ENCODE measurements at regions not wholly inside any gene's neighbourhood (a gene's known extent, or its start where the extent isn't known, plus 50 kb on each side); places are given as distances from the start of the nearest gene placed in this dataset.

DNA sequence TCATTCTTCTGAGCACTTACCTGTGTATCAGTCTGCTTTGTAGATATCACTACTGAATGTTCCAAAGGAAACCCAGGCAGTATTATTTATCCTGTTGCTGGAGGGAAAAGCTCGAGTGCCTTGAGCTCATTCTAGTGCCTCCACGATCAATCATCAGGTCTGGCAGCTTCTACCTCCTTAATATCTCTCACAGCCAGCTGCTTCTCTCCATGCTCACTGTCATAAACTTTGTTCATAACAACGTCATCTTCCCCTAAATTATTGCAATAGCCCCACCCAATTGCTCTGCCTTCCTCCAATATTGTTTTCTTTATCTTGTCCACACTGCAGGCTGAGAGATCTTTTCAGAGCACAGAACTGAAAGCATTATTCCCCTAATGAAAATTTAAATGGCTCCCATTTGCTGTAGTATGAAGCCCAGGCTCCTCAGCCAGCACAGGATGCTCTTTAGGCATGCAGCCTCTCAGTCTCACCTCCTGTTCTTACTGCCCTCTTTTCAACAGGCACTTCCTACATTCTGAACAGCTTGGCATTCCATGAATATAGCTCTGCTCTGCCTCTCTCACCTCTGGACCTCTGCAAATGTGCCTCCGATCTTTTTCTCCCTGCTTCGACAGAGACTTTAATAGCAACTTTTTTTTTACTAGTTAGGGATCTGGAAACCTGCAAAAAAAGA, 504.2 kb upstream of the IGFBP7 start:
- DNase-seq (ENCODE audit: low spot score) (no peak), ATAC-seq (ENCODE audit: low FRiP score) (no peak)
- TF ChIP-seq, protein P1, sequence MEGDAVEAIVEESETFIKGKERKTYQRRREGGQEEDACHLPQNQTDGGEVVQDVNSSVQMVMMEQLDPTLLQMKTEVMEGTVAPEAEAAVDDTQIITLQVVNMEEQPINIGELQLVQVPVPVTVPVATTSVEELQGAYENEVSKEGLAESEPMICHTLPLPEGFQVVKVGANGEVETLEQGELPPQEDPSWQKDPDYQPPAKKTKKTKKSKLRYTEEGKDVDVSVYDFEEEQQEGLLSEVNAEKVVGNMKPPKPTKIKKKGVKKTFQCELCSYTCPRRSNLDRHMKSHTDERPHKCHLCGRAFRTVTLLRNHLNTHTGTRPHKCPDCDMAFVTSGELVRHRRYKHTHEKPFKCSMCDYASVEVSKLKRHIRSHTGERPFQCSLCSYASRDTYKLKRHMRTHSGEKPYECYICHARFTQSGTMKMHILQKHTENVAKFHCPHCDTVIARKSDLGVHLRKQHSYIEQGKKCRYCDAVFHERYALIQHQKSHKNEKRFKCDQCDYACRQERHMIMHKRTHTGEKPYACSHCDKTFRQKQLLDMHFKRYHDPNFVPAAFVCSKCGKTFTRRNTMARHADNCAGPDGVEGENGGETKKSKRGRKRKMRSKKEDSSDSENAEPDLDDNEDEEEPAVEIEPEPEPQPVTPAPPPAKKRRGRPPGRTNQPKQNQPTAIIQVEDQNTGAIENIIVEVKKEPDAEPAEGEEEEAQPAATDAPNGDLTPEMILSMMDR (IDR thresholded peaks at IDR 0.05): no peak

DNA sequence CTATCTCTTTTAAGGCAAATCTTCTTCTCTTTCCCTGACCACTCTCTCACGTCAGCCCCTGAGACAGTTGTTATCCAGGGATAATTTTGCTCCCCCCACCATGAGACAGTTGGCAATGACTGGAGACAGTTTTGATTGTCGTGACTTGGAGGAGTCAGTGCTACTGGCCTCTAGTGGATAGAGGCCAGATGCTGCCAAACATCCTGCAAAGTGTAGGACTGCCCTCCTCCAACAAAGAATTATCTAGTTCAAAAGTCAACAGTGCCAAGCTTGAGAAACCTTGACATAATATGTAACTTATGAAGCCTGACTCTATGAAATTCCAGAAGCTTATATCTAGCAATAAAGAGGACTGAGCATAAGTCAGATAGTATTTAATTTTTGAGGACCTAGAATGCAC, 502.1 kb upstream of the IGFBP7 start:
- ATAC-seq (ENCODE audit: low FRiP score): no peak
- TF ChIP-seq, protein P1 (IDR thresholded peaks at IDR 0.05): no peak
- DNase-seq (ENCODE audit: low spot score): no peak

DNA sequence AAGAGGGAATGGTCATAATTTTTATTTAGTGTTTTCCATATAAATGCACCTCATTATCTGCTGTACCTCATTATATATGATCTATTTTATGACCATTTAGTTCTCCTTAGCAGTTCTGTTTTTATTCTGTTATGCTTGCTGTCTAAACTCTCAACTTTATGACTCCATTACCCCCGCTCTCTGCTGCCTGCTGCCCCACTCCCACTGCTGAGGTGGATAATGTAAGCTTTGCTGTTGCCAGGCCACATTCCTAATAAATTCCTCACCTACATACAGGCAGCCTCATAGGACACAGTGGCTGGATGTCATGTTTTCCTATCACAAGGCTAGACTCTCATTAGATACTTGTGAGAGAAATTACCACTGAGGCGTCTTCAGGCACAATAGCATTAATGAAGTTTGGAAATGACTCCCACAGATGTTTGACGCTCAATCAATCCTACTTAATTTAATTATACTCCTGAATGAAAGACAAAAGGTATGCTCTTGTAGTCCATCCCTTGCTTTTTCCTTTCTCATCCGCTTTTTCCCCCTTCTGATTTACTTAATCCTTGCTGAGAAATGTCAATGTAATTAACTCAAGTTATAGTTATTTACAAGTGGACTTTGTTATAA, 497.5 kb upstream of the IGFBP7 start:
- ATAC-seq (ENCODE audit: low FRiP score) (no peak), DNase-seq (ENCODE audit: low spot score) (no peak)
- TF ChIP-seq, protein P1 (IDR thresholded peaks at IDR 0.05): no peak

DNA sequence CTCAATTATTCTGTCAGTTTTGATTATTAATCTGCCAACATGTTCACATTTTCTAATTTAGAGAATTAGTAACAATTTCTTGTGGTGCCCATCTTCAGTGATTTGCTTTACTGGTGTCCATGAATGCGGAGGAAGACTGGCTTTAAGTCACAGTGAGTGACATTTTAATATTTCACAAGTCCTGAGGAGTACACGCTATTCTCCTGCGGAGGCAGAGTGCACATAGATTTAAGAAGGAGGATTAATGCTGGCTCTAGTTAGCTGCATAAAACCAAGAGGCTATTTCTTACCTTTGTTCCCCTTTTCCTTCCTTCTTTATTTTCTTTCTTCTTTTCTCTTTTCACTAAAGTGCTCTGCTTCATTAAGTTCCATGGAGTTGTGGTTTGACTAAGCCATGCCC, 495.2 kb upstream of the IGFBP7 start:
- TF ChIP-seq, protein P1 (IDR thresholded peaks at IDR 0.05): no peak
- ATAC-seq (ENCODE audit: low FRiP score) (no peak), DNase-seq (ENCODE audit: low spot score) (no peak)

DNA sequence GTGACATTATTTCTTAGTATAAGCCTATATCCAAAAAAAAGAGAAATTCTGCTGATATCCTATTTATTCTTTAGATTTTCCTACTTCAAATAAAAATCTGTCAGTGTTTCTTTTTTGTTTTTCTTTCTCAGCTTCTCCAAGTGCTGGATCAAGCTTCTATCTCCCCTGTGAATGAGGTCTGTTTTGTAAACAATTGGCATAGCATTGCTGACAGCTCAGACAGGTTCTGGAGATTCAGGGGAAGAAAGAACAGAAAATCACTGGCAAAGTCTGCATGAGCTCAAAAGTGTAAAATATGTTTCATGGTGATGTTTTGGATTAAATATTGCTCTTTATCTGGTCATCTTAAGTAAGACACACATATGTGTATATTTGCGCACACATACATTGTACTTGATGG, 492.0 kb upstream of the IGFBP7 start:
- ATAC-seq (ENCODE audit: low FRiP score) (no peak), DNase-seq (ENCODE audit: low spot score) (no peak)
- TF ChIP-seq, protein P1 (IDR thresholded peaks at IDR 0.05): no peak

DNA sequence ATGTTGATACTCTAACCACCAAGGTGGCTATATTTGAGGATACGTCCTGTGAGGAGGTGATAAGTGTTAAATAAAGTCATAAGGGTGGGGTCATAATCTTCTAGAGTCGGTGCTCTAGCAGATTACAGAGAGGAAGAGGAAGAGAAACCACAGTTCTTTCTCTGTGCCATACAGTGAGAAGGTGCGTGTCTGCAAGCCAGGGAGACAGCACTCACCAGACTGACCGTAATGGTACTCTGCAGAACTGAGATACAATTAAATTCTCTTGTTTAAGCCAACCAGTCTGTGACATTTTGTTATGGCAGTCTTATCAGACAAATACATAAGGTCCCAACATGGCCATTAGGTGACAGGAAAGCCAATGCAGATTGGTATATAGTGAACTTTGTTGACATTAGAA, 480.9 kb upstream of the IGFBP7 start:
- DNase-seq (ENCODE audit: low spot score) (no peak), ATAC-seq (ENCODE audit: low FRiP score) (no peak)
- TF ChIP-seq, protein P1 (IDR thresholded peaks at IDR 0.05): no peak

DNA sequence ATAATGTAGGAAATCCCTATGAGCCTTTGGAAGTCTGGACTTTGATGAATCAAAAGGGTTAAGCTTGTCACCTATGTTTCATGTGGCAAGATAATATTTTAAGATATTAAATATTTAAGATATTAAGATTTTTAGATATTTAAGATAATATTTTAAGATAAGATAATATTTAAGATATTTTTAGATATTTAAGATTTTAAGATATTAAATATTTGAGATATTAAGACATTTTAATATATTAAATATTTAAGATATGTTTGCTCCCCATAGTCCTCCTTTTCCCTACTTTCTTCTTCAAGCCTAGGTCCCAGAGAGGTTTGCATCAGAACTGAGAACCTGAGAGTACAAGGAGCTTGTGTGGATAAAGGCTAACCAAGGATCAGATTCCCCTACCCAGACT, 478.4 kb upstream of the IGFBP7 start:
- no peak for ATAC-seq (ENCODE audit: low FRiP score)

More for the DNA sequence above, 478.4 kb upstream of the IGFBP7 start:
- TF ChIP-seq, protein P1 (IDR thresholded peaks at IDR 0.05): no peak
- no peak for DNase-seq (ENCODE audit: low spot score)

Measured in omental fat pad (tissue), 3 donors.